Kidney (tissue), 13 donors: ENCODE measurements at regions not wholly inside any gene's neighbourhood (a gene's known extent, or its start where the extent isn't known, plus 50 kb on each side); places are given as distances from the start of the nearest gene placed in this dataset.

ENCODE experiments used
- DNase-seq, 5 donors: peaks; one replicate each; pipeline ENCODE4 v3.0.0-alpha.2; 2013 to 2020
- FAIRE-seq: peaks from 2 replicates; lab custom pipeline; 2012; peaks lifted over from hg19 to GRCh38; lab: Jason Lieb, UNC
- H3K27ac ChIP-seq, 2 donors: one replicate each; pipeline ENCODE4 v1.7.0; 2013; ENCODE audit warnings: low read depth in 2 of 2, low read length in 2 of 2, inconsistent platforms in 1 of 2
- H3K27me3 ChIP-seq: one replicate; pipeline ENCODE4 v1.7.1; 2013; ENCODE audit warnings: low read length, inconsistent platforms; ENCODE audit not compliant: control insufficient read depth, insufficient read depth
- H3K36me3 ChIP-seq, 3 donors: one replicate each; pipeline versions ENCODE4 v1.7.0 to v1.7.1; 2013; ENCODE audit warnings: low read length in 3 of 3, control low read depth in 1 of 3, inconsistent platforms in 1 of 3; ENCODE audit not compliant: insufficient read depth in 3 of 3, control insufficient read depth in 2 of 3
- H3K4me1 ChIP-seq, 3 donors: one replicate each; pipeline versions ENCODE4 v1.7.0 to v1.7.1; 2013; ENCODE audit warnings: low read length in 3 of 3, inconsistent platforms in 1 of 3, low read depth in 1 of 3; ENCODE audit not compliant: control insufficient read depth in 2 of 3, insufficient read depth in 2 of 3
- H3K4me3 ChIP-seq, 3 donors: one replicate each; pipeline versions ENCODE4 v1.7.0 to v1.8.1; 2013; ENCODE audit warnings: low read length in 3 of 3, control low read depth in 1 of 3, inconsistent platforms in 1 of 3
- H3K9ac ChIP-seq, 3 donors: one replicate each; pipeline versions ENCODE4 v1.7.0 to v1.7.1; 2013; ENCODE audit warnings: low read length in 3 of 3, control low read depth in 1 of 3, inconsistent platforms in 1 of 3
- H3K9me3 ChIP-seq, 3 donors: one replicate each; pipeline versions ENCODE4 v1.7.0 to v1.7.1; 2013; ENCODE audit warnings: low read length in 3 of 3, control low read depth in 1 of 3, inconsistent platforms in 1 of 3; ENCODE audit not compliant: control insufficient read depth in 2 of 3, insufficient read depth in 1 of 3
- intact Hi-C: fragments of 100-400 bp; cut with DNase I; formaldehyde crosslinking; loops from one replicate; pipeline ENCODE4 v1.11.1; 2022
- TF ChIP-seq, protein P1 (sequence below): IDR thresholded peaks from 3 replicates; pipeline ENCODE4 v1.5.1; 2012; ENCODE audit warnings: mild to moderate bottlenecking, moderate library complexity, borderline replicate concordance; ENCODE audit not compliant: insufficient read depth; ENCODE audit errors: extremely low read depth
- donor health status: control.
- donor health status: control.
- donor health status: control.
- donor health status: control.
- donor health status: control.
- donor health status: DM: yes; HTN: yes; CAD: no.
- donor health status: Normal renal cell carcinoma (clear cell type).

GRCh38 chr5:121086671-121087070 is 622.6 kb downstream of the PRR16 start:
- Histone ChIP-seq H3K9me3 (no peaks in the 10 kb centered on the region), H3K36me3 (no peaks in the 10 kb centered on the region), H3K4me1 (no peaks in the 10 kb centered on the region), H3K27ac (no peak overlapping the region), H3K27me3 (no peaks in the 10 kb centered on the region), H3K4me3 (no peak overlapping the region), H3K9ac (no peak overlapping the region)
- FAIRE-seq (no peak), DNase-seq (no peak)
- TF ChIP-seq, protein P1, sequence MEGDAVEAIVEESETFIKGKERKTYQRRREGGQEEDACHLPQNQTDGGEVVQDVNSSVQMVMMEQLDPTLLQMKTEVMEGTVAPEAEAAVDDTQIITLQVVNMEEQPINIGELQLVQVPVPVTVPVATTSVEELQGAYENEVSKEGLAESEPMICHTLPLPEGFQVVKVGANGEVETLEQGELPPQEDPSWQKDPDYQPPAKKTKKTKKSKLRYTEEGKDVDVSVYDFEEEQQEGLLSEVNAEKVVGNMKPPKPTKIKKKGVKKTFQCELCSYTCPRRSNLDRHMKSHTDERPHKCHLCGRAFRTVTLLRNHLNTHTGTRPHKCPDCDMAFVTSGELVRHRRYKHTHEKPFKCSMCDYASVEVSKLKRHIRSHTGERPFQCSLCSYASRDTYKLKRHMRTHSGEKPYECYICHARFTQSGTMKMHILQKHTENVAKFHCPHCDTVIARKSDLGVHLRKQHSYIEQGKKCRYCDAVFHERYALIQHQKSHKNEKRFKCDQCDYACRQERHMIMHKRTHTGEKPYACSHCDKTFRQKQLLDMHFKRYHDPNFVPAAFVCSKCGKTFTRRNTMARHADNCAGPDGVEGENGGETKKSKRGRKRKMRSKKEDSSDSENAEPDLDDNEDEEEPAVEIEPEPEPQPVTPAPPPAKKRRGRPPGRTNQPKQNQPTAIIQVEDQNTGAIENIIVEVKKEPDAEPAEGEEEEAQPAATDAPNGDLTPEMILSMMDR: no peak
- intact Hi-C loops: no loop called here

- H3K27me3 ChIP-seq: no peaks in the 10 kb centered on the region
- DNase-seq: peak in 1 of 5 donors; percentile 46
- intact Hi-C loops: no loop called here
- H3K4me3 ChIP-seq: no peak overlapping the region
- no peak for FAIRE-seq
- TF ChIP-seq, protein P1: no peak
- no peak overlapping the region for H3K27ac ChIP-seq
- no peaks in the 10 kb centered on the region for H3K9me3 ChIP-seq
- no peak overlapping the region for H3K9ac ChIP-seq
- H3K4me1 ChIP-seq: no peaks in the 10 kb centered on the region
- H3K36me3 ChIP-seq: no peaks in the 10 kb centered on the region
These were observed 623.5 kb downstream of the PRR16 start for GRCh38 chr5:121087560-121087959.

GRCh38 chr5:121088341-121088740 is 624.2 kb downstream of the PRR16 start:
- H3K4me3 ChIP-seq: no peak overlapping the region
- H3K9me3 ChIP-seq: no peaks in the 10 kb centered on the region
- H3K4me1 ChIP-seq: no peaks in the 10 kb centered on the region
- no peak overlapping the region for H3K27ac ChIP-seq
- intact Hi-C loops: no loop called here
- TF ChIP-seq, protein P1: no peak
- no peak for DNase-seq
- H3K27me3 ChIP-seq: no peaks in the 10 kb centered on the region
- H3K36me3 ChIP-seq: no peaks in the 10 kb centered on the region
- no peak for FAIRE-seq
- H3K9ac ChIP-seq: no peak overlapping the region

- intact Hi-C loops: no loop called here
- DNase-seq (no peak), FAIRE-seq (no peak)
- Histone ChIP-seq H3K27me3 (no peaks in the 10 kb centered on the region), H3K36me3 (no peaks in the 10 kb centered on the region), H3K9ac (no peak overlapping the region), H3K9me3 (no peaks in the 10 kb centered on the region), H3K4me3 (no peak overlapping the region), H3K4me1 (no peaks in the 10 kb centered on the region), H3K27ac (no peak overlapping the region)
- TF ChIP-seq, protein P1: no peak
These were observed 626.7 kb downstream of the PRR16 start for GRCh38 chr5:121090822-121091221.
